Spinal cord (tissue), 9 donors: ENCODE measurements at regions not wholly inside any gene's neighbourhood (a gene's known extent, or its start where the extent isn't known, plus 50 kb on each side); places are given as distances from the start of the nearest gene placed in this dataset.

Source experiments
- DNase-seq, 6 donors: peaks; one replicate each; pipeline versions ENCODE4 v3.0.0 to v3.0.0-alpha.2; 2013 to 2015; ENCODE audit warnings: low spot score in 6 of 6, low read depth in 4 of 6
- H3K27ac ChIP-seq: one replicate; pipeline ENCODE4 v1.5.1; 2013; ENCODE audit warnings: low read depth, low read length, control low read depth
- H3K27me3 ChIP-seq: one replicate; pipeline ENCODE4 v1.6.1; 2013; ENCODE audit warnings: low read length; ENCODE audit not compliant: control insufficient read depth, insufficient read depth
- H3K36me3 ChIP-seq: one replicate; pipeline ENCODE4 v1.6.1; 2013; ENCODE audit warnings: low read length; ENCODE audit not compliant: control insufficient read depth, insufficient read depth
- H3K4me1 ChIP-seq: one replicate; pipeline ENCODE4 v1.6.1; 2013; ENCODE audit warnings: low read length; ENCODE audit not compliant: control insufficient read depth, insufficient read depth
- H3K4me3 ChIP-seq: one replicate; pipeline ENCODE4 v1.5.1; 2013; ENCODE audit warnings: low read depth, low read length, control low read depth
- H3K9me3 ChIP-seq: one replicate; pipeline ENCODE4 v1.6.1; 2013; ENCODE audit warnings: low read length; ENCODE audit not compliant: control insufficient read depth, insufficient read depth
- WGBS: methylation state at CpG from one replicate; pipeline ENCODE4 v1.1.5; 2013; ENCODE audit warnings: missing lambda C conversion rate; ENCODE audit not compliant: insufficient coverage; 5-methylcytosine and 5-hydroxymethylcytosine counted together
- donor health status: healthy.

GRCh38 chr11:104337273-104337672 lies 173.3 kb upstream of the PDGFD start:
- H3K4me1 ChIP-seq = no peaks in the 10 kb centered on the region
- no peak overlapping the region for H3K27ac ChIP-seq
- WGBS = no CpG with 5 or more reads among the region's 3 CpGs
- H3K4me3 ChIP-seq = no peak overlapping the region
- no peak for DNase-seq
- H3K27me3 ChIP-seq = no peaks in the 10 kb centered on the region
- H3K36me3 ChIP-seq = no peaks in the 10 kb centered on the region
- no peaks in the 10 kb centered on the region for H3K9me3 ChIP-seq

- Histone ChIP-seq H3K9me3 (no peaks in the 10 kb centered on the region), H3K27ac (no peak overlapping the region), H3K27me3 (no peaks in the 10 kb centered on the region), H3K36me3 (no peaks in the 10 kb centered on the region), H3K4me3 (no peak overlapping the region), H3K4me1 (no peaks in the 10 kb centered on the region)
- no CpG with 5 or more reads among the region's 4 CpGs for WGBS
- no peak for DNase-seq
These were observed 170.0 kb upstream of the PDGFD start for GRCh38 chr11:104333977-104334376.

DNA sequence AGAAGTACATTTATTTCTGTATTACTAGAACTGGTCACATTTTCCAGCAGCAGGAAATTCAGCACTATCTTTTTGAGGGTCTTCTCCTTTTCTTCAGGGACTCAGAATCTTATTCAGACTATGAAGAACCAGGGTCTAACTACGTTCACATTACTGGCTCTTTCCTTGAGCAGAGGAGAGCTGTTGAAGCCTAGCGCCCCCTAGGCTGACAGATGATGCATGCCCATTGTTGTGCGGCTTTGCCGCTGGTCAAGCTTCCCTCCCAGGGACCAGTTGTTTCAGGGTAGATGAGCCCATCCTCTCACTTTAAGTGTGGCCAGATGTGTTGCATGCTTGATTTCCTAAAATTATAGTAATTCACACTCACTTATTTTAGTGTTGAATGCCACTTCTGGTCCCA lies 168.2 kb upstream of the PDGFD start:
- H3K36me3 ChIP-seq = no peaks in the 10 kb centered on the region
- no peak for DNase-seq
- no peaks in the 10 kb centered on the region for H3K9me3 ChIP-seq
- no peak overlapping the region for H3K4me3 ChIP-seq
- WGBS = 41% methylated on average over 2 of the region's 4 CpGs
- no peaks in the 10 kb centered on the region for H3K4me1 ChIP-seq
- no peak overlapping the region for H3K27ac ChIP-seq
- no peaks in the 10 kb centered on the region for H3K27me3 ChIP-seq

GRCh38 chr11:104329078-104329665 lies 165.2 kb upstream of the PDGFD start:
- H3K4me3 ChIP-seq = no peak overlapping the region
- no peaks in the 10 kb centered on the region for H3K27me3 ChIP-seq
- no peak for DNase-seq

GRCh38 chr11:104328512-104328907 lies 164.6 kb upstream of the PDGFD start:
- WGBS = 100% methylated on average over 1 of the region's 4 CpGs
- H3K9me3 ChIP-seq = no peaks in the 10 kb centered on the region
- DNase-seq = no peak

More at GRCh38 chr11:104329078-104329665, 165.2 kb upstream of the PDGFD start:
- Histone ChIP-seq H3K27ac (no peak overlapping the region), H3K36me3 (no peaks in the 10 kb centered on the region), H3K9me3 (no peaks in the 10 kb centered on the region), H3K4me1 (no peaks in the 10 kb centered on the region)
- WGBS = no CpG with 5 or more reads among the region's 2 CpGs

DNA sequence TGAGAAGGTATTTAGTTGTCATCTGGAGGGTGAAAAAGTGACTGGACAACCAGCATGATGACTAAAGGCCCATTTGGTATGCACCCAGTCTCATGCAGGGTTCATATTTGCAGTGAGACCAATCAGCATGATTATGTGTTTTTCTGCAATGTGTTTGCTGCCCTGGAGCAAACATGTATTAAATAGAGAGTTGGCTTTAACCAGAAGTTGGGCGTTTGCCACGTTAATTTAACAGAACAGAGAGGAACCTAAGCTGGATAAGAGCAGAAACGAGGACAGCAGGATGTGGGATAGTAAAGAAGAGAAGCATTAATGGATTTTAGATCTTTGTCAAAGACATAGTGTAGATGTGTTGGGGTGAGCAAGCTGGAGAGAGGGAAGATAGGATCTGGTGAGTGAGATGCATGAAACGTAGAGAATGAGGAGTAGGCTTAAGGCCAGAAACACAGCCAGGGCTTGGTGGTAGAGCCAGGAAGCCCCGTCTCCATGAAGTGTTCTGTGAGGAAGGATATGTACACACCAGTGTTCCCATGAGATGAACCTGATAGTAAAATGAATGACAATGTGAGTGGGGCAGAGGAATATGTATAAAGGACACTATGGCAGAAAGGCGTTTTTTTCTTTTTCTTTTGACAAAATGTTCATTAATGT lies 164.0 kb upstream of the PDGFD start:
- WGBS = 76% methylated on average over 4 of the region's 6 CpGs
- peak in 1 of 6 donors; percentile 29 for DNase-seq
- H3K9me3 ChIP-seq = no peaks in the 10 kb centered on the region
- no peaks in the 10 kb centered on the region for H3K4me1 ChIP-seq
- no peaks in the 10 kb centered on the region for H3K36me3 ChIP-seq
- no peak overlapping the region for H3K4me3 ChIP-seq
- H3K27me3 ChIP-seq = no peaks in the 10 kb centered on the region
- H3K27ac ChIP-seq = no peak overlapping the region

More at GRCh38 chr11:104328512-104328907, 164.6 kb upstream of the PDGFD start:
- Histone ChIP-seq H3K27me3 (no peaks in the 10 kb centered on the region), H3K4me1 (no peaks in the 10 kb centered on the region), H3K4me3 (no peak overlapping the region), H3K27ac (no peak overlapping the region), H3K36me3 (no peaks in the 10 kb centered on the region)

DNA sequence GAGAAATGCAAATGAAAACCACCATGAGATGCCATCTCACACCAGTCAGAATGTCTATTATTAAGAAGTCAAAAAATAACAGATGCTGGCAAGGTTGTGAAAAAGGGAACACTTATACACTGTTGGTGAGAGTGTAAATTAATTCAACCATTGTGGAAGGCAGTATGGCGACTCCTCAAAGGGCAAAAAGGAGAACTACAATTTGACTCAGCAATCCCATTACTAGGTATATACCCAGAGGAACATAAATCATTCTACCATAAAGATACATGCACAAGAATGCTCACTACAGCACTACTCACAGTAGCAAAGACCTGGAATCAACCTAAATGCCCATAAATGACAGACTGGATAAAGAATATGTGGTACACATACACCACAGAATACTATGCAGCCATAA lies 161.1 kb upstream of the PDGFD start:
- WGBS = no CpG with 5 or more reads among the region's 1 CpG
- no peak overlapping the region for H3K4me3 ChIP-seq
- DNase-seq = no peak
- H3K27me3 ChIP-seq = no peaks in the 10 kb centered on the region
- H3K36me3 ChIP-seq = no peaks in the 10 kb centered on the region
- H3K27ac ChIP-seq = no peak overlapping the region
- H3K9me3 ChIP-seq = no peaks in the 10 kb centered on the region
- no peaks in the 10 kb centered on the region for H3K4me1 ChIP-seq

DNA sequence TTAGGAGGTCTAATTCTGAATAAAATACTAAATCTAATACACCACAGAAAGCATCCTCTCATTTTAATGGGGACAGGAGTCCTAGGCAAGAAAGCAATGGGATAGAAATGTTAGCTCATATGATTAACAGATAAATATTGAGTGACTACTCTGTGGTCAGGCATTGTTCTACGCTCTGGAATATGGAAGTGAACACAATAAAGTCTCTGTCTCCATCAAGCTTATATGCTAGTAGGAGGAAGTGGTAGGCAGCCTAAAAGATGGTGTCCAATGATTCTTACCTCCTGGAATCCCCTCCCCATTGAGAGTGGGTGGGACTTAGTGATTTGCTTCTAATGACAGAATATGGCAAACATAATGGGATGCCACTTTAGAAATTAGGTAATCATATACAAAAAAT lies 160.3 kb upstream of the PDGFD start:
- DNase-seq = no peak
- Histone ChIP-seq H3K4me1 (no peaks in the 10 kb centered on the region), H3K36me3 (no peaks in the 10 kb centered on the region), H3K27me3 (no peaks in the 10 kb centered on the region), H3K27ac (no peak overlapping the region), H3K9me3 (no peaks in the 10 kb centered on the region), H3K4me3 (no peak overlapping the region)
- WGBS = no CpG with 5 or more reads among the region's 1 CpG

DNA sequence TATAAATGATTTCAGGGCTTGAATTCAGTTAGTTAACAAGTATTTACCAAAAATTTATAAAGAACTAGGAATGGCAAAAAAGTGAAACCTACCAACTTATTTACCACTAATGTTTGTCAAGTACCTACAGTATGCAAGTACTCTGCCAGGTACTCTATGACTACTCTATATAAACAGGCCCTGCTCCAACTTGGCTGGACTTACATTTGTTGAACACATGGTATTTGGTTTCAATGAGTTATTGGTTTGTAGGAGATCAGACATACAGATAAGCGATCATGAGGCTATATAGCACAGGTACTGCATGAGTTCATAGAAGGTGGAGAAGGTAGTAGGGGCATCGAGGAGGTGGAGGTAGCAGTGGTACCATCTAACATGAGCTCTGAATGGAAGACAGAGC lies 159.9 kb upstream of the PDGFD start:
- Histone ChIP-seq H3K9me3 (no peaks in the 10 kb centered on the region), H3K27ac (no peak overlapping the region), H3K36me3 (no peaks in the 10 kb centered on the region), H3K4me3 (no peak overlapping the region), H3K27me3 (no peaks in the 10 kb centered on the region), H3K4me1 (no peaks in the 10 kb centered on the region)
- 100% methylated on average over 1 of the region's 2 CpGs for WGBS
- no peak for DNase-seq

GRCh38 chr11:104322696-104323095 lies 158.7 kb upstream of the PDGFD start:
- no peaks in the 10 kb centered on the region for H3K4me1 ChIP-seq
- H3K27ac ChIP-seq = no peak overlapping the region
- H3K36me3 ChIP-seq = no peaks in the 10 kb centered on the region
- no peak overlapping the region for H3K4me3 ChIP-seq
- peak in 1 of 6 donors; percentile 56 for DNase-seq
- 56% methylated on average over 4 of the region's 4 CpGs for WGBS
- H3K27me3 ChIP-seq = no peaks in the 10 kb centered on the region
- H3K9me3 ChIP-seq = no peaks in the 10 kb centered on the region
